HG03558 (cell line): ENCODE measurements at regions not wholly inside any gene's neighbourhood (a gene's known extent, or its start where the extent isn't known, plus 50 kb on each side); places are given as distances from the start of the nearest gene placed in this dataset.

Experiments used
- ATAC-seq: cut with Tn5 transposase; IDR thresholded peaks from one replicate; pipeline ENCODE4 v1.9.1; 2021; ENCODE audit warnings: moderate number of reproducible peaks; ENCODE audit not compliant: unreplicated experiment; ENCODE audit errors: extremely low read depth

- ATAC-seq = no peak
Observed at GRCh38 chr16:14337303-14338191, 266.4 kb downstream of the MRTFB start.

- no peak for ATAC-seq
Observed at GRCh38 chr16:14335297-14335696, 264.2 kb downstream of the MRTFB start.

GRCh38 chr16:14334366-14335080, 263.4 kb downstream of the MRTFB start:
- ATAC-seq = no peak

- ATAC-seq = no peak
Observed at GRCh38 chr16:14333361-14333760, 262.2 kb downstream of the MRTFB start.

- no peak for ATAC-seq
Observed at GRCh38 chr16:14331020-14331419, 259.9 kb downstream of the MRTFB start.

GRCh38 chr16:14329727-14330350, 258.7 kb downstream of the MRTFB start:
- ATAC-seq = no peak

- ATAC-seq = no peak
Observed at GRCh38 chr16:14325502-14326401, 254.6 kb downstream of the MRTFB start.

- ATAC-seq = no peak
Observed at GRCh38 chr16:14324581-14324980, 253.5 kb downstream of the MRTFB start.

- no peak for ATAC-seq
Observed at GRCh38 chr16:14322186-14322585, 251.1 kb downstream of the MRTFB start.

- ATAC-seq = no peak
Observed at GRCh38 chr16:14321542-14321941, 250.4 kb downstream of the MRTFB start.

- ATAC-seq = no peak
Observed at GRCh38 chr16:14320406-14320805, 249.3 kb downstream of the MRTFB start.
